HEK293 (cell line): ENCODE measurements at regions not wholly inside any gene's neighbourhood (a gene's known extent, or its start where the extent isn't known, plus 50 kb on each side); places are given as distances from the start of the nearest gene placed in this dataset.

ENCODE experiments used
- CTCF ChIA-PET: fragments of 350-600 bp; formaldehyde crosslinking; extraction: SDS; loops from one replicate; lab custom pipeline; 2021; ENCODE audit warnings: antibody characterized with exemption; lab: Yijun Ruan, JAX
- POLR2A ChIA-PET: fragments of 300-600 bp; formaldehyde crosslinking; extraction: SDS; loops from one replicate; lab custom pipeline; 2020; ENCODE audit warnings: antibody characterized with exemption, inconsistent platforms; lab: Yijun Ruan, JAX
- H3K27ac ChIP-seq: fragments of 200-500 bp; sonication (Bioruptor generic); 2 replicates; pipeline ENCODE4 v1.5.1; 2014; ENCODE audit warnings: low read depth, low read length, control low read depth, inconsistent platforms; ENCODE audit errors: extremely low read depth
- H3K36me3 ChIP-seq, 2 experiments: fragments of 200-500 bp in 1 of 2; sonication (Bioruptor generic) in 1 of 2; 1 replicate in 1 of 2; 2 replicates in 1 of 2; pipeline ENCODE4 v1.5.1; 2014 to 2017; ENCODE audit warnings: inconsistent platforms in 2 of 2, low read length in 2 of 2; ENCODE audit not compliant: control insufficient read depth in 2 of 2, insufficient read depth in 1 of 2
- H3K4me1 ChIP-seq: fragments of 200-500 bp; sonication (Bioruptor generic); 2 replicates; pipeline ENCODE4 v1.5.1; 2014; ENCODE audit warnings: mild to moderate bottlenecking, low read length, inconsistent platforms; ENCODE audit not compliant: control insufficient read depth, insufficient read depth
- H3K4me3 ChIP-seq: 2 replicates; pipeline ENCODE4 v1.5.1; 2011; ENCODE audit warnings: low read depth, mild to moderate bottlenecking, control low read depth, low read length, moderate library complexity
- H3K9me3 ChIP-seq: fragments of 200-500 bp; sonication (Bioruptor generic); 2 replicates; pipeline ENCODE4 v1.5.1; 2014; ENCODE audit warnings: low read depth, low read length, inconsistent platforms; ENCODE audit not compliant: control insufficient read depth, insufficient read depth
- GFI1B ChIP-seq: fragments of 450-650 bp; formaldehyde crosslinking; IDR thresholded peaks from 2 replicates; pipeline ENCODE4 v1.5.1; 2016; ENCODE audit warnings: missing biosample characterization, missing genetic modification characterization
- OVOL3 ChIP-seq: fragments of 450-650 bp; formaldehyde crosslinking; IDR thresholded peaks from 2 replicates; pipeline ENCODE4 v1.5.1; 2016; ENCODE audit warnings: missing biosample characterization, missing genetic modification characterization
- PRDM10 ChIP-seq: fragments of 450-650 bp; formaldehyde crosslinking; IDR thresholded peaks from 2 replicates; pipeline ENCODE4 v1.5.1; 2016; ENCODE audit warnings: missing biosample characterization, missing genetic modification characterization
- ZBTB21 ChIP-seq: fragments of 450-650 bp; formaldehyde crosslinking; IDR thresholded peaks from 2 replicates; pipeline ENCODE4 v1.5.1; 2017; ENCODE audit warnings: missing biosample characterization, missing genetic modification characterization
- ZEB2 ChIP-seq: fragments of 450-650 bp; formaldehyde crosslinking; IDR thresholded peaks from 2 replicates; pipeline ENCODE4 v1.5.1; 2016; ENCODE audit warnings: missing biosample characterization, missing genetic modification characterization
- ZIC2 ChIP-seq: fragments of 450-650 bp; formaldehyde crosslinking; IDR thresholded peaks from 2 replicates; pipeline ENCODE4 v1.5.1; 2016; ENCODE audit warnings: missing biosample characterization, missing genetic modification characterization
- ZNF140 ChIP-seq: fragments of 450-650 bp; formaldehyde crosslinking; IDR thresholded peaks from 2 replicates; pipeline ENCODE4 v1.5.1; 2016; ENCODE audit warnings: missing biosample characterization, missing genetic modification characterization
- ZNF248 ChIP-seq: fragments of 450-650 bp; formaldehyde crosslinking; IDR thresholded peaks from 2 replicates; pipeline ENCODE4 v1.5.1; 2017; ENCODE audit warnings: missing biosample characterization, missing genetic modification characterization
- ZNF311 ChIP-seq: fragments of 450-650 bp; formaldehyde crosslinking; IDR thresholded peaks from 2 replicates; pipeline ENCODE4 v1.5.1; 2017; ENCODE audit warnings: missing biosample characterization, missing genetic modification characterization, borderline replicate concordance
- ZNF48 ChIP-seq: fragments of 450-650 bp; formaldehyde crosslinking; IDR thresholded peaks from 2 replicates; pipeline ENCODE4 v1.5.1; 2016; ENCODE audit warnings: missing biosample characterization, missing genetic modification characterization
- ZNF596 ChIP-seq: fragments of 450-650 bp; IDR thresholded peaks from 2 replicates; pipeline ENCODE4 v1.5.0; 2018; ENCODE audit warnings: missing biosample characterization, mild to moderate bottlenecking, missing genetic modification characterization, moderate library complexity
- ZNF658 ChIP-seq: fragments of 450-650 bp; formaldehyde crosslinking; IDR thresholded peaks from 2 replicates; pipeline ENCODE4; 2016; ENCODE audit warnings: missing biosample characterization, missing genetic modification characterization
- ZNF791 ChIP-seq: fragments of 450-650 bp; formaldehyde crosslinking; IDR thresholded peaks from 2 replicates; pipeline ENCODE4 v1.5.1; 2016; ENCODE audit warnings: missing biosample characterization, missing genetic modification characterization
- ZNF792 ChIP-seq: fragments of 450-650 bp; formaldehyde crosslinking; IDR thresholded peaks from 2 replicates; pipeline ENCODE4 v1.5.1; 2016; ENCODE audit warnings: missing biosample characterization, missing genetic modification characterization
- TF ChIP-seq, protein P1 (sequence below): fragments of 450-650 bp; formaldehyde crosslinking; IDR thresholded peaks from 2 replicates; pipeline ENCODE4 v1.5.1; 2016; ENCODE audit warnings: missing biosample characterization, missing genetic modification characterization
- TF ChIP-seq, protein P2 (sequence below): fragments of 450-650 bp; formaldehyde crosslinking; optimal IDR thresholded peaks from 2 replicates; pipeline ENCODE3; 2016; ENCODE audit warnings: missing biosample characterization, mild to moderate bottlenecking, missing genetic modification characterization
- TF ChIP-seq, protein P3 (sequence below): fragments of 450-650 bp; formaldehyde crosslinking; IDR thresholded peaks from 2 replicates; pipeline ENCODE4 v1.5.1; 2017; ENCODE audit warnings: missing biosample characterization, missing genetic modification characterization
- TF ChIP-seq, protein P4 (sequence below): fragments of 450-650 bp; formaldehyde crosslinking; IDR thresholded peaks from 2 replicates; pipeline ENCODE4 v1.5.1; 2016; ENCODE audit warnings: missing biosample characterization, missing genetic modification characterization
- TF ChIP-seq, protein P5 (sequence below): fragments of 450-650 bp; formaldehyde crosslinking; IDR thresholded peaks from 2 replicates; pipeline ENCODE4 v1.5.1; 2016; ENCODE audit warnings: missing biosample characterization, missing genetic modification characterization

- H3K9me3 ChIP-seq: no peaks in the 10 kb centered on the region
- CTCF ChIA-PET: interaction anchor here (1.0 kb wide), 1 partner anchor 29 kb away, joined by 3 read pairs; no protein-coding TSS in a partner anchor
- H3K4me1 ChIP-seq: no peaks in the 10 kb centered on the region
- no peak overlapping the region for H3K27ac ChIP-seq
- no peaks in the 10 kb centered on the region for H3K36me3 ChIP-seq
- TF ChIP-seq ZNF311 (tag by site-specific recombination) (no peak), ZNF248 (tag by site-specific recombination) (no peak), ZNF48 (tag by site-specific recombination) (no peak)
- TF ChIP-seq, protein P1, sequence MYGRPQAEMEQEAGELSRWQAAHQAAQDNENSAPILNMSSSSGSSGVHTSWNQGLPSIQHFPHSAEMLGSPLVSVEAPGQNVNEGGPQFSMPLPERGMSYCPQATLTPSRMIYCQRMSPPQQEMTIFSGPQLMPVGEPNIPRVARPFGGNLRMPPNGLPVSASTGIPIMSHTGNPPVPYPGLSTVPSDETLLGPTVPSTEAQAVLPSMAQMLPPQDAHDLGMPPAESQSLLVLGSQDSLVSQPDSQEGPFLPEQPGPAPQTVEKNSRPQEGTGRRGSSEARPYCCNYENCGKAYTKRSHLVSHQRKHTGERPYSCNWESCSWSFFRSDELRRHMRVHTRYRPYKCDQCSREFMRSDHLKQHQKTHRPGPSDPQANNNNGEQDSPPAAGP (tag by site-specific recombination): no peak
- TF ChIP-seq, protein P2, sequence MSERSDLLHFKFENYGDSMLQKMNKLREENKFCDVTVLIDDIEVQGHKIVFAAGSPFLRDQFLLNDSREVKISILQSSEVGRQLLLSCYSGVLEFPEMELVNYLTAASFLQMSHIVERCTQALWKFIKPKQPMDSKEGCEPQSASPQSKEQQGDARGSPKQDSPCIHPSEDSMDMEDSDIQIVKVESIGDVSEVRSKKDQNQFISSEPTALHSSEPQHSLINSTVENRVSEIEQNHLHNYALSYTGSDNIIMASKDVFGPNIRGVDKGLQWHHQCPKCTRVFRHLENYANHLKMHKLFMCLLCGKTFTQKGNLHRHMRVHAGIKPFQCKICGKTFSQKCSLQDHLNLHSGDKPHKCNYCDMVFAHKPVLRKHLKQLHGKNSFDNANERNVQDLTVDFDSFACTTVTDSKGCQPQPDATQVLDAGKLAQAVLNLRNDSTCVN (tag by site-specific recombination): no peak
- TF ChIP-seq, protein P3, sequence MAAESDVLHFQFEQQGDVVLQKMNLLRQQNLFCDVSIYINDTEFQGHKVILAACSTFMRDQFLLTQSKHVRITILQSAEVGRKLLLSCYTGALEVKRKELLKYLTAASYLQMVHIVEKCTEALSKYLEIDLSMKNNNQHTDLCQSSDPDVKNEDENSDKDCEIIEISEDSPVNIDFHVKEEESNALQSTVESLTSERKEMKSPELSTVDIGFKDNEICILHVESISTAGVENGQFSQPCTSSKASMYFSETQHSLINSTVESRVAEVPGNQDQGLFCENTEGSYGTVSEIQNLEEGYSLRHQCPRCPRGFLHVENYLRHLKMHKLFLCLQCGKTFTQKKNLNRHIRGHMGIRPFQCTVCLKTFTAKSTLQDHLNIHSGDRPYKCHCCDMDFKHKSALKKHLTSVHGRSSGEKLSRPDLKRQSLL (tag by site-specific recombination): no peak
- POLR2A ChIA-PET: no interaction called here
- H3K4me3 ChIP-seq: no peak overlapping the region
Observed at GRCh38 chr12:91912178-91912577, 233.5 kb downstream of the BTG1 start.

- no peaks in the 10 kb centered on the region for H3K9me3 ChIP-seq
- POLR2A ChIA-PET: no interaction called here
- TF ChIP-seq ZEB2 (tag by site-specific recombination) (no peak), ZNF792 (tag by site-specific recombination) (no peak), ZNF791 (tag by site-specific recombination) (no peak), ZNF140 (tag by site-specific recombination) (no peak), OVOL3 (tag by site-specific recombination) (no peak), ZNF658 (tag by site-specific recombination) (no peak), GFI1B (tag by site-specific recombination) (no peak), ZNF596 (tag by site-specific recombination) (no peak), ZBTB21 (tag by site-specific recombination) (no peak), ZNF48 (tag by site-specific recombination) (no peak), ZIC2 (tag by site-specific recombination) (no peak), PRDM10 (tag by site-specific recombination) (no peak)
- TF ChIP-seq, protein P3 (tag by site-specific recombination): no peak
- TF ChIP-seq, protein P4, sequence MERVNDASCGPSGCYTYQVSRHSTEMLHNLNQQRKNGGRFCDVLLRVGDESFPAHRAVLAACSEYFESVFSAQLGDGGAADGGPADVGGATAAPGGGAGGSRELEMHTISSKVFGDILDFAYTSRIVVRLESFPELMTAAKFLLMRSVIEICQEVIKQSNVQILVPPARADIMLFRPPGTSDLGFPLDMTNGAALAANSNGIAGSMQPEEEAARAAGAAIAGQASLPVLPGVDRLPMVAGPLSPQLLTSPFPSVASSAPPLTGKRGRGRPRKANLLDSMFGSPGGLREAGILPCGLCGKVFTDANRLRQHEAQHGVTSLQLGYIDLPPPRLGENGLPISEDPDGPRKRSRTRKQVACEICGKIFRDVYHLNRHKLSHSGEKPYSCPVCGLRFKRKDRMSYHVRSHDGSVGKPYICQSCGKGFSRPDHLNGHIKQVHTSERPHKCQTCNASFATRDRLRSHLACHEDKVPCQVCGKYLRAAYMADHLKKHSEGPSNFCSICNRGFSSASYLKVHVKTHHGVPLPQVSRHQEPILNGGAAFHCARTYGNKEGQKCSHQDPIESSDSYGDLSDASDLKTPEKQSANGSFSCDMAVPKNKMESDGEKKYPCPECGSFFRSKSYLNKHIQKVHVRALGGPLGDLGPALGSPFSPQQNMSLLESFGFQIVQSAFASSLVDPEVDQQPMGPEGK (tag by site-specific recombination): no peak
- TF ChIP-seq, protein P5, sequence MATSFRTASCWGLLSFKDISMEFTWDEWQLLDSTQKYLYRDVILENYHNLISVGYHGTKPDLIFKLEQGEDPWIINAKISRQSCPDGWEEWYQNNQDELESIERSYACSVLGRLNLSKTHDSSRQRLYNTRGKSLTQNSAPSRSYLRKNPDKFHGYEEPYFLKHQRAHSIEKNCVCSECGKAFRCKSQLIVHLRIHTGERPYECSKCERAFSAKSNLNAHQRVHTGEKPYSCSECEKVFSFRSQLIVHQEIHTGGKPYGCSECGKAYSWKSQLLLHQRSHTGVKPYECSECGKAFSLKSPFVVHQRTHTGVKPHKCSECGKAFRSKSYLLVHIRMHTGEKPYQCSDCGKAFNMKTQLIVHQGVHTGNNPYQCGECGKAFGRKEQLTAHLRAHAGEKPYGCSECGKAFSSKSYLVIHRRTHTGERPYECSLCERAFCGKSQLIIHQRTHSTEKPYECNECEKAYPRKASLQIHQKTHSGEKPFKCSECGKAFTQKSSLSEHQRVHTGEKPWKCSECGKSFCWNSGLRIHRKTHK (tag by site-specific recombination): no peak
- TF ChIP-seq, protein P2 (tag by site-specific recombination): no peak
- no peaks in the 10 kb centered on the region for H3K36me3 ChIP-seq
- CTCF ChIA-PET: interaction anchor here (0.6 kb wide), 1 partner anchor 789 kb away, joined by 3 read pairs; no protein-coding TSS in a partner anchor
- H3K4me3 ChIP-seq: no peak overlapping the region
- no peaks in the 10 kb centered on the region for H3K4me1 ChIP-seq
- H3K27ac ChIP-seq: no peak overlapping the region
Observed at GRCh38 chr12:91910871-91911388, 234.7 kb downstream of the BTG1 start.
